Stimulated activated CD4-positive, alpha-beta T cell treated with anti-CD3 and anti-CD28 coated beads, Interleukin-2, amount 100 ng/mL, for 48 hours (primary cell): ENCODE measurements at regions not wholly inside any gene's neighbourhood (a gene's known extent, or its start where the extent isn't known, plus 50 kb on each side); places are given as distances from the start of the nearest gene placed in this dataset.
"Not testable (repeated sequence)": the region's sequence is repeated elsewhere in the genome, so short reads cannot be mapped to it uniquely, and the experiment has no call there.

Experiments used
- DNase-seq, 2 donors: peaks; one replicate each; pipeline ENCODE4 v3.0.0-alpha.2; 2020

- no peak for DNase-seq
Measured at GRCh38 chr18:27567434-27567833, 382.3 kb upstream of the CHST9 start.

GRCh38 chr18:27564066-27564465 is 379.0 kb upstream of the CHST9 start:
- DNase-seq: no peak

- no peak for DNase-seq
Measured at GRCh38 chr18:27558388-27559155, 373.5 kb upstream of the CHST9 start.

- DNase-seq: no peak
Measured at GRCh38 chr18:27556741-27557140, 371.6 kb upstream of the CHST9 start.

GRCh38 chr18:27549335-27550039 is 364.4 kb upstream of the CHST9 start:
- DNase-seq: no peak

- no peak for DNase-seq
Measured at GRCh38 chr18:27546991-27547390, 361.9 kb upstream of the CHST9 start.

GRCh38 chr18:27544206-27544605 is 359.1 kb upstream of the CHST9 start:
- no peak for DNase-seq

GRCh38 chr18:27541293-27541692 is 356.2 kb upstream of the CHST9 start:
- no peak for DNase-seq

GRCh38 chr18:27540111-27540510 is 355.0 kb upstream of the CHST9 start:
- no peak for DNase-seq

GRCh38 chr18:27528925-27529521 is 343.9 kb upstream of the CHST9 start:
- no peak for DNase-seq

- DNase-seq: no peak
Measured at GRCh38 chr18:27527856-27528255, 342.7 kb upstream of the CHST9 start.

- no peak for DNase-seq
Measured at GRCh38 chr18:27520401-27520800, 335.3 kb upstream of the CHST9 start.

GRCh38 chr18:27510036-27510633 is 325.0 kb upstream of the CHST9 start:
- DNase-seq: not testable (repeated sequence)

GRCh38 chr18:27501671-27502070 is 316.6 kb upstream of the CHST9 start:
- no peak for DNase-seq

- no peak for DNase-seq
Measured at GRCh38 chr18:27500531-27500930, 315.4 kb upstream of the CHST9 start.

- no peak for DNase-seq
Measured at GRCh38 chr18:27497246-27497645, 312.1 kb upstream of the CHST9 start.

GRCh38 chr18:27493182-27493581 is 308.1 kb upstream of the CHST9 start:
- DNase-seq: no peak

- no peak for DNase-seq
Measured at GRCh38 chr18:27491772-27492171, 306.7 kb upstream of the CHST9 start.

GRCh38 chr18:27483276-27483675 is 298.2 kb upstream of the CHST9 start:
- no peak for DNase-seq

- DNase-seq: no peak
Measured at GRCh38 chr18:27478459-27478858, 293.4 kb upstream of the CHST9 start.

- no peak for DNase-seq
Measured at GRCh38 chr18:27473318-27473717, 288.2 kb upstream of the CHST9 start.

GRCh38 chr18:27467073-27467472 is 282.0 kb upstream of the CHST9 start:
- no peak for DNase-seq

- DNase-seq: no peak
Measured at GRCh38 chr18:27461957-27462356, 276.8 kb upstream of the CHST9 start.

GRCh38 chr18:27449104-27449503 is 264.0 kb upstream of the CHST9 start:
- DNase-seq: no peak
